SU-DHL-6 (cell line): ENCODE measurements at regions not wholly inside any gene's neighbourhood (a gene's known extent, or its start where the extent isn't known, plus 50 kb on each side); places are given as distances from the start of the nearest gene placed in this dataset.

Experiments
- EZH2phosphoT487 ChIP-seq: fragments of 200-600 bp; sonication (generic), shearing (Covaris generic); conservative IDR thresholded peaks from 2 replicates; pipeline ENCODE4 v1.6.1; 2018; ENCODE audit warnings: mild to moderate bottlenecking, antibody characterized with exemption, low read length, moderate library complexity, mixed read lengths
- TF ChIP-seq, protein P1 (sequence below): fragments of 200-600 bp; sonication (generic); IDR thresholded peaks from one replicate; pipeline ENCODE4 v1.5.1; 2017; ENCODE audit warnings: antibody characterized with exemption, mild to moderate bottlenecking, low read length, moderate library complexity; ENCODE audit not compliant: insufficient read depth, poor library complexity, severe bottlenecking

DNA sequence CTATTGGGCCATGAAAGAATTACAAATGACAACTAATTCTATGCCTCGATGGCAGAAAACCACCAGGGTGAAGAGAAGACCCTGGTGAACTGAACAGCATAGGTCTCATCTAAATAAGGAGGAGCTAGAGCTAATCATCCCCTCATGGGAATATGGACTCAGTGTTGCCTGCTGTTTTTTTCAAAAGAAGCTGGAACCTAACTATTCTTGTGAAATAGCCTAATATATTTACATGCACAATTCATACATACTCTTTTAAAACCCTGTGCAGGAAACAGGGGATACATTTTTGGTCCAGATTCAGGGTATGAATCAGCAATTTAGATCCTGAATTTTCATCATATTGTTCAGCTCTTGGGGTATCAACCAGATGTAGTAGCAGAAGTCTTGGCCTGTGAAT lies 560.6 kb downstream of the TOX3 start:
- TF ChIP-seq EZH2phosphoT487: no peak
- TF ChIP-seq, protein P1, sequence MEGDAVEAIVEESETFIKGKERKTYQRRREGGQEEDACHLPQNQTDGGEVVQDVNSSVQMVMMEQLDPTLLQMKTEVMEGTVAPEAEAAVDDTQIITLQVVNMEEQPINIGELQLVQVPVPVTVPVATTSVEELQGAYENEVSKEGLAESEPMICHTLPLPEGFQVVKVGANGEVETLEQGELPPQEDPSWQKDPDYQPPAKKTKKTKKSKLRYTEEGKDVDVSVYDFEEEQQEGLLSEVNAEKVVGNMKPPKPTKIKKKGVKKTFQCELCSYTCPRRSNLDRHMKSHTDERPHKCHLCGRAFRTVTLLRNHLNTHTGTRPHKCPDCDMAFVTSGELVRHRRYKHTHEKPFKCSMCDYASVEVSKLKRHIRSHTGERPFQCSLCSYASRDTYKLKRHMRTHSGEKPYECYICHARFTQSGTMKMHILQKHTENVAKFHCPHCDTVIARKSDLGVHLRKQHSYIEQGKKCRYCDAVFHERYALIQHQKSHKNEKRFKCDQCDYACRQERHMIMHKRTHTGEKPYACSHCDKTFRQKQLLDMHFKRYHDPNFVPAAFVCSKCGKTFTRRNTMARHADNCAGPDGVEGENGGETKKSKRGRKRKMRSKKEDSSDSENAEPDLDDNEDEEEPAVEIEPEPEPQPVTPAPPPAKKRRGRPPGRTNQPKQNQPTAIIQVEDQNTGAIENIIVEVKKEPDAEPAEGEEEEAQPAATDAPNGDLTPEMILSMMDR: no peak
